ENCODE measurements at regions not wholly inside any gene's neighbourhood (a gene's known extent, or its start where the extent isn't known, plus 50 kb on each side); places are given as distances from the start of the nearest gene placed in this dataset.
A peak's percentile ranks its signal among the peaks of the same experiment; 100 is the strongest.

DNA sequence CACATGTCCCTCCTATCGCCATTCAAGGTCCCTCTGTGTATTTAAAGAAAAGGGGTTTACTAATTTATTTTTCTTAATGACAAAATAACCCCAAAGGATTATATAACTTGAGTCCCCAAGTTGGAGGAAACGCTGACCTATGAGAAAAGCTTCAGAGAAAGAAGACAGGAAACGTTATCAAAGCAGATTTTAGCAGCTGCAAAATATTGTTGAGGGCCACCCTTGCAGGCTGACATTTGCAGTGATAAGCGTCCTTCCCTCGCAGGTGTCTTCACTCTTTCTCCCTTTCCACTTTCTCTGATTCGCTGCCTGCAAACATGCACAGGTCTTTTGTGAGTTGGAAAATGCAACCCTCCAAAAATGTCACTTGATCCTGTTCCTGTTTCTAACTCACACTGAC is 103.2 kb upstream of the RIPOR2 start:
- H3K4me2 ChIP-seq (ENCODE audit: low read depth, low read length): no peak overlapping the region
- H2AK9ac ChIP-seq (replicated peaks; ENCODE audit: low read depth, low read length, poor library complexity): no peak overlapping the region
- peaks cover 9% of the 10 kb centered on the region; the same call in 1 of the 2 replicates for H3K9me1 ChIP-seq (ENCODE audit: insufficient read depth, low read length)
- BruUV-seq (replicated peaks): no TSS peak
- in situ Hi-C loops (cut with MboI; ENCODE audit: low sequenced_read_pairs) (no loop called here), dilution Hi-C loops (cut with HindIII; ENCODE audit: low sequenced_read_pairs, unreplicated experiment) (no loop called here), intact Hi-C loops (cut with micrococcal nuclease) (no loop called here)
- no peaks in the 10 kb centered on the region for H3K79me1 ChIP-seq (ENCODE audit: low read depth in 1 of 2, low read length in 2 of 2)
- DNase-seq: no peak
- no peak overlapping the region for H3K27ac ChIP-seq (ENCODE audit: insufficient read depth, low read length)
- no peak overlapping the region for H2BK5ac ChIP-seq (ENCODE audit: low read depth, low read length, poor library complexity, severe bottlenecking)
- ChIA-PET CTCF (no interaction called here), POLR2A (ENCODE audit: unreplicated experiment) (no interaction called here)
- H2BK20ac ChIP-seq (ENCODE audit: low read depth, low read length): no peak overlapping the region
- no peak overlapping the region for H2AFZ ChIP-seq (replicated peaks; ENCODE audit: low read length, poor library complexity)
- no peak for ATAC-seq (ENCODE audit: low read depth)
- WGBS, 2 experiments (ENCODE audit: extremely low coverage in 2 of 2, insufficient read length in 1 of 2): 60% methylated on average over 1 of the region's 6 CpGs; no CpG with 5 or more reads in 1 of the 2 experiments
- H3K56ac ChIP-seq (ENCODE audit: extremely low read depth, insufficient read depth, low read length): no peak overlapping the region
- H3K14ac ChIP-seq (replicated peaks; ENCODE audit: low read depth, low read length): no peak overlapping the region
- H4K8ac ChIP-seq (ENCODE audit: low read depth in 2 of 2, low read length in 2 of 2): no peak overlapping the region
- H4K5ac ChIP-seq (ENCODE audit: low read depth, low read length): no peak overlapping the region
- H3K18ac ChIP-seq (ENCODE audit: low read depth, low read length): no peak overlapping the region
- H2BK120ac ChIP-seq (ENCODE audit: low read depth, low read length): no peak overlapping the region
- no peak overlapping the region for H2BK15ac ChIP-seq (ENCODE audit: low read depth, low read length)
- H3K4ac ChIP-seq (ENCODE audit: low read depth, low read length): no peak overlapping the region
- H3K27me3 ChIP-seq (ENCODE audit: control insufficient read depth, insufficient read depth, low read length): no peaks in the 10 kb centered on the region
- TF ChIP-seq, protein P1, sequence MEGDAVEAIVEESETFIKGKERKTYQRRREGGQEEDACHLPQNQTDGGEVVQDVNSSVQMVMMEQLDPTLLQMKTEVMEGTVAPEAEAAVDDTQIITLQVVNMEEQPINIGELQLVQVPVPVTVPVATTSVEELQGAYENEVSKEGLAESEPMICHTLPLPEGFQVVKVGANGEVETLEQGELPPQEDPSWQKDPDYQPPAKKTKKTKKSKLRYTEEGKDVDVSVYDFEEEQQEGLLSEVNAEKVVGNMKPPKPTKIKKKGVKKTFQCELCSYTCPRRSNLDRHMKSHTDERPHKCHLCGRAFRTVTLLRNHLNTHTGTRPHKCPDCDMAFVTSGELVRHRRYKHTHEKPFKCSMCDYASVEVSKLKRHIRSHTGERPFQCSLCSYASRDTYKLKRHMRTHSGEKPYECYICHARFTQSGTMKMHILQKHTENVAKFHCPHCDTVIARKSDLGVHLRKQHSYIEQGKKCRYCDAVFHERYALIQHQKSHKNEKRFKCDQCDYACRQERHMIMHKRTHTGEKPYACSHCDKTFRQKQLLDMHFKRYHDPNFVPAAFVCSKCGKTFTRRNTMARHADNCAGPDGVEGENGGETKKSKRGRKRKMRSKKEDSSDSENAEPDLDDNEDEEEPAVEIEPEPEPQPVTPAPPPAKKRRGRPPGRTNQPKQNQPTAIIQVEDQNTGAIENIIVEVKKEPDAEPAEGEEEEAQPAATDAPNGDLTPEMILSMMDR (conservative IDR thresholded peaks at IDR 0.05; ENCODE audit: low read depth, low read length): no peak
- TF ChIP-seq MAFK (IDR thresholded peaks at IDR 0.05; ENCODE audit: low read depth, low read length): 0 out of 2 replicates have a peak, but pooled peaks have one; percentile 21
- H3K4me3 ChIP-seq (ENCODE audit: insufficient read depth, low read depth, low read length): no peak overlapping the region
- no peaks in the 10 kb centered on the region for H3K9me3 ChIP-seq (ENCODE audit: control insufficient read depth, insufficient read depth, low read length)
- H4K91ac ChIP-seq (ENCODE audit: insufficient read depth, low read depth, low read length): no peak overlapping the region
- H3K9ac ChIP-seq (ENCODE audit: low read depth, low read length): no peak overlapping the region
- no peaks in the 10 kb centered on the region for H4K20me1 ChIP-seq (ENCODE audit: insufficient read depth, low read length)
- H3K23ac ChIP-seq (ENCODE audit: low read depth, low read length): no peak overlapping the region
- H3K36me3 ChIP-seq (ENCODE audit: control insufficient read depth, insufficient read depth, low read length): no peaks in the 10 kb centered on the region
- peaks cover 7% of the 10 kb centered on the region; the same call in 1 of the 2 replicates for H3K4me1 ChIP-seq (ENCODE audit: control insufficient read depth, insufficient read depth, low read length)
- no peak overlapping the region for H2AK5ac ChIP-seq (ENCODE audit: low read depth, low read length)

All from IMR-90 (cell line).